IMR-90 (cell line): ENCODE measurements at regions not wholly inside any gene's neighbourhood (a gene's known extent, or its start where the extent isn't known, plus 50 kb on each side); places are given as distances from the start of the nearest gene placed in this dataset.

ENCODE experiments used
- ATAC-seq: fragments of 200-7000 bp; cut with Tn5 transposase; 2 replicates; pipeline ENCODE4 v1.9.1; 2020; ENCODE audit warnings: low read depth, mild to moderate bottlenecking, moderate library complexity
- BruUV-seq: library from RNA; stranded (reverse); fragments of 400-500 nt; replicated peaks from 2 replicates; lab custom pipeline; 2021; lab: Mats Ljungman, UMichigan
- CTCF ChIA-PET: fragments of 300-600 bp; formaldehyde crosslinking; extraction: SDS; loops from one replicate; lab custom pipeline; 2021; ENCODE audit warnings: antibody characterized with exemption; lab: Yijun Ruan, JAX
- POLR2A ChIA-PET: fragments of 300-600 bp; sonication (Branson Sonifier 250); formaldehyde crosslinking; loops from one replicate; lab custom pipeline; 2022; ENCODE audit warnings: antibody characterized with exemption; ENCODE audit not compliant: unreplicated experiment; lab: Charles Lee
- DNase-seq: peaks from one replicate; pipeline ENCODE4 v3.0.0; 2013
- H2AFZ ChIP-seq: replicated peaks from 2 replicates; pipeline ENCODE3; 2013; ENCODE audit warnings: low read length, mild to moderate bottlenecking; ENCODE audit not compliant: poor library complexity
- H2AK5ac ChIP-seq: 2 replicates; pipeline ENCODE4 v1.6.1; 2013; ENCODE audit warnings: low read depth, low read length, inconsistent platforms
- H2AK9ac ChIP-seq: replicated peaks from 2 replicates; pipeline ENCODE3; 2013; ENCODE audit warnings: mild to moderate bottlenecking, low read depth, low read length, moderate library complexity; ENCODE audit not compliant: poor library complexity
- H2BK120ac ChIP-seq: 2 replicates; pipeline ENCODE4 v1.6.1; 2013; ENCODE audit warnings: low read depth, low read length, inconsistent platforms
- H2BK15ac ChIP-seq: 3 replicates; pipeline ENCODE4 v1.6.1; 2013; ENCODE audit warnings: low read depth, low read length, inconsistent platforms
- H2BK20ac ChIP-seq: 2 replicates; pipeline ENCODE4 v1.6.1; 2013; ENCODE audit warnings: low read depth, mild to moderate bottlenecking, inconsistent platforms, low read length, moderate library complexity
- H2BK5ac ChIP-seq: 2 replicates; pipeline ENCODE4 v1.6.1; 2013; ENCODE audit warnings: mild to moderate bottlenecking, low read depth, low read length, inconsistent platforms; ENCODE audit not compliant: poor library complexity, severe bottlenecking
- H3K14ac ChIP-seq: replicated peaks from 2 replicates; pipeline ENCODE4 v1.6.1; 2013; ENCODE audit warnings: low read depth, low read length, inconsistent platforms
- H3K18ac ChIP-seq: 2 replicates; pipeline ENCODE4 v1.6.1; 2013; ENCODE audit warnings: low read depth, low read length, control low read depth
- H3K23ac ChIP-seq: 2 replicates; pipeline ENCODE4 v1.6.1; 2013; ENCODE audit warnings: low read depth, low read length, inconsistent platforms
- H3K27ac ChIP-seq: 2 replicates; pipeline ENCODE4 v1.5.1; 2013; ENCODE audit warnings: mild to moderate bottlenecking, control low read depth, low read length; ENCODE audit not compliant: insufficient read depth
- H3K27me3 ChIP-seq: 2 replicates; pipeline ENCODE4 v1.6.1; 2013; ENCODE audit warnings: low read length; ENCODE audit not compliant: control insufficient read depth, insufficient read depth
- H3K36me3 ChIP-seq: 2 replicates; pipeline ENCODE4 v1.6.1; 2013; ENCODE audit warnings: low read length, mixed read lengths; ENCODE audit not compliant: control insufficient read depth, insufficient read depth
- H3K4ac ChIP-seq: 2 replicates; pipeline ENCODE4 v1.6.1; 2013; ENCODE audit warnings: low read depth, low read length, inconsistent platforms
- H3K4me1 ChIP-seq: 2 replicates; pipeline ENCODE4 v1.6.1; 2013; ENCODE audit warnings: low read length, mixed read lengths; ENCODE audit not compliant: control insufficient read depth, insufficient read depth
- H3K4me2 ChIP-seq: 2 replicates; pipeline ENCODE4 v1.6.1; 2013; ENCODE audit warnings: low read depth, mild to moderate bottlenecking, control low read depth, low read length, moderate library complexity
- H3K4me3 ChIP-seq: 2 replicates; pipeline ENCODE4 v1.5.1; 2013; ENCODE audit warnings: low read depth, mild to moderate bottlenecking, control low read depth, low read length, moderate library complexity; ENCODE audit not compliant: insufficient read depth
- H3K56ac ChIP-seq: 2 replicates; pipeline ENCODE4 v1.6.1; 2013; ENCODE audit warnings: low read length, inconsistent platforms; ENCODE audit not compliant: insufficient read depth; ENCODE audit errors: extremely low read depth
- H3K79me1 ChIP-seq, 2 experiments: 2 replicates each; pipeline ENCODE4 v1.6.1; 2013; ENCODE audit warnings: low read length in 2 of 2, inconsistent platforms in 1 of 2, low read depth in 1 of 2
- H3K9ac ChIP-seq: 2 replicates; pipeline ENCODE4 v1.6.1; 2013; ENCODE audit warnings: low read depth, low read length, control low read depth
- H3K9me1 ChIP-seq: 2 replicates; pipeline ENCODE4 v1.6.1; 2013; ENCODE audit warnings: low read length, inconsistent platforms; ENCODE audit not compliant: insufficient read depth
- H3K9me3 ChIP-seq: 2 replicates; pipeline ENCODE4 v1.6.1; 2013; ENCODE audit warnings: low read length; ENCODE audit not compliant: control insufficient read depth, insufficient read depth
- H4K20me1 ChIP-seq: 2 replicates; pipeline ENCODE4 v1.6.1; 2013; ENCODE audit warnings: low read length, inconsistent platforms; ENCODE audit not compliant: insufficient read depth
- H4K5ac ChIP-seq: 2 replicates; pipeline ENCODE4 v1.6.1; 2013; ENCODE audit warnings: mild to moderate bottlenecking, low read depth, low read length, control low read depth
- H4K8ac ChIP-seq, 2 experiments: 2 replicates each; pipeline ENCODE4 v1.6.1; 2013; ENCODE audit warnings: low read depth in 2 of 2, low read length in 2 of 2, control low read depth in 1 of 2, inconsistent platforms in 1 of 2
- H4K91ac ChIP-seq: 2 replicates; pipeline ENCODE4 v1.6.1; 2013; ENCODE audit warnings: low read depth, low read length, inconsistent platforms; ENCODE audit not compliant: insufficient read depth
- BHLHE40 ChIP-seq: fragments of 150-350 bp; IDR thresholded peaks from 2 replicates; pipeline ENCODE4 v1.6.1; 2016; ENCODE audit warnings: mild to moderate bottlenecking, low read depth, low read length
- CEBPB ChIP-seq: IDR thresholded peaks from 2 replicates; pipeline ENCODE4 v1.6.1; 2012; ENCODE audit warnings: low read depth, low read length, improper control_type of control experiment
- CHD1 ChIP-seq: IDR thresholded peaks from 2 replicates; pipeline ENCODE4 v1.6.1; 2012; ENCODE audit warnings: low read depth, low read length, improper control_type of control experiment
- CTCF ChIP-seq: conservative IDR thresholded peaks from 2 replicates; pipeline ENCODE4 v1.5.1; 2012; ENCODE audit warnings: mild to moderate bottlenecking, low read depth, low read length, improper control_type of control experiment
- FOS ChIP-seq: fragments of 150-350 bp; IDR thresholded peaks from 2 replicates; pipeline ENCODE4 v1.6.1; 2016; ENCODE audit warnings: low read depth, low read length
- MAFK ChIP-seq: IDR thresholded peaks from 2 replicates; pipeline ENCODE4 v1.6.1; 2012; ENCODE audit warnings: low read depth, low read length, improper control_type of control experiment
- MAZ ChIP-seq: IDR thresholded peaks from 2 replicates; pipeline ENCODE4 v1.6.1; 2012; ENCODE audit warnings: low read depth, mild to moderate bottlenecking, low read length, improper control_type of control experiment, moderate library complexity, borderline replicate concordance
- MXI1 ChIP-seq: IDR thresholded peaks from 2 replicates; pipeline ENCODE4 v1.6.1; 2012; ENCODE audit warnings: low read depth, mild to moderate bottlenecking, low read length, moderate library complexity, borderline replicate concordance
- NFE2L2 ChIP-seq: fragments of 150-350 bp; IDR thresholded peaks from 2 replicates; pipeline ENCODE4 v1.6.1; 2016; ENCODE audit warnings: low read depth, mild to moderate bottlenecking, low read length
- POLR2A ChIP-seq: IDR thresholded peaks from 2 replicates; pipeline ENCODE4 v1.6.1; 2012; ENCODE audit warnings: mild to moderate bottlenecking, low read depth, low read length
- RAD21 ChIP-seq: IDR thresholded peaks from 2 replicates; pipeline ENCODE4 v1.6.1; 2012; ENCODE audit warnings: low read length, improper control_type of control experiment
- RCOR1 ChIP-seq: IDR thresholded peaks from 2 replicates; pipeline ENCODE4 v1.6.1; 2012; ENCODE audit warnings: mild to moderate bottlenecking, low read length, improper control_type of control experiment; ENCODE audit not compliant: insufficient replicate concordance
- RFX5 ChIP-seq: IDR thresholded peaks from 2 replicates; pipeline ENCODE4 v1.8.0; 2012; ENCODE audit warnings: low read depth, mild to moderate bottlenecking, low read length, moderate library complexity
- SMC3 ChIP-seq: fragments of 150-350 bp; IDR thresholded peaks from 2 replicates; pipeline ENCODE4 v1.6.1; 2016; ENCODE audit warnings: low read depth, mild to moderate bottlenecking, antibody characterized with exemption, low read length, moderate library complexity
- USF2 ChIP-seq: fragments of 150-350 bp; IDR thresholded peaks from 2 replicates; pipeline ENCODE4 v1.6.1; 2017; ENCODE audit warnings: mild to moderate bottlenecking, antibody characterized with exemption, low read length, low read depth
- WGBS, 2 experiments: methylation state at CpG; one replicate each; pipeline versions ENCODE4 v1.1.5 to v1.1.7; 2013; ENCODE audit warnings: missing lambda C conversion rate in 2 of 2; ENCODE audit not compliant: insufficient read length in 1 of 2; ENCODE audit errors: extremely low coverage in 2 of 2; 5-methylcytosine and 5-hydroxymethylcytosine counted together
- dilution Hi-C: fragments of 300-500 bp; cut with HindIII; formaldehyde crosslinking; loops from one replicate; pipeline ENCODE4 v1.14.3; 2018; ENCODE audit warnings: low sequenced_read_pairs; ENCODE audit not compliant: unreplicated experiment
- in situ Hi-C: fragments of 300-500 bp; cut with MboI; formaldehyde crosslinking; loops from 3 replicates; pipeline ENCODE4 v1.14.3; 2019; ENCODE audit warnings: low sequenced_read_pairs, inconsistent platforms, mixed read lengths
- intact Hi-C: fragments of 100-400 bp; cut with micrococcal nuclease; formaldehyde crosslinking; loops from 2 replicates; pipeline ENCODE4 v1.10.0; 2022
- TF ChIP-seq, protein P1 (sequence below): fragments of 150-350 bp; IDR thresholded peaks from 2 replicates; pipeline ENCODE4 v1.6.1; 2016; ENCODE audit warnings: low read depth, mild to moderate bottlenecking, low read length, moderate library complexity, borderline replicate concordance

GRCh38 chr18:30093376-30093775 lies 949.2 kb downstream of the DSC3 start:
- H2AK9ac ChIP-seq, result no peak overlapping the region
- H2AFZ ChIP-seq, result no peak overlapping the region
- in situ Hi-C loops, result no loop called here
- no peak overlapping the region for H3K4me2 ChIP-seq
- H3K14ac ChIP-seq, result no peak overlapping the region
- no TSS peak for BruUV-seq
- DNase-seq (peak; percentile 1), ATAC-seq (no peak)
- peaks cover 4% of the 10 kb centered on the region; the same call in 1 of the 2 replicates for H3K9me3 ChIP-seq
- H3K4ac ChIP-seq, result no peak overlapping the region
- H3K56ac ChIP-seq, result no peak overlapping the region
- H4K5ac ChIP-seq, result no peak overlapping the region
- H2BK20ac ChIP-seq, result no peak overlapping the region
- no peaks in the 10 kb centered on the region for H3K79me1 ChIP-seq
- CTCF ChIA-PET, result no interaction called here
- no peaks in the 10 kb centered on the region for H4K20me1 ChIP-seq
- H4K91ac ChIP-seq, result no peak overlapping the region
- H3K9me1 ChIP-seq, result no peaks in the 10 kb centered on the region
- no peak overlapping the region for H4K8ac ChIP-seq
- dilution Hi-C loops, result no loop called here
- H2BK120ac ChIP-seq, result no peak overlapping the region
- H3K4me1 ChIP-seq, result no peaks in the 10 kb centered on the region
- H3K27me3 ChIP-seq, result no peaks in the 10 kb centered on the region
- no peak overlapping the region for H2AK5ac ChIP-seq
- TF ChIP-seq POLR2A (no peak), SMC3 (no peak), FOS (no peak), RCOR1 (no peak), RFX5 (no peak), RAD21 (no peak), CTCF (no peak), CHD1 (no peak), MAFK (no peak), CEBPB (no peak), USF2 (no peak), MXI1 (no peak), BHLHE40 (no peak), NFE2L2 (no peak), MAZ (no peak)
- TF ChIP-seq, protein P1, sequence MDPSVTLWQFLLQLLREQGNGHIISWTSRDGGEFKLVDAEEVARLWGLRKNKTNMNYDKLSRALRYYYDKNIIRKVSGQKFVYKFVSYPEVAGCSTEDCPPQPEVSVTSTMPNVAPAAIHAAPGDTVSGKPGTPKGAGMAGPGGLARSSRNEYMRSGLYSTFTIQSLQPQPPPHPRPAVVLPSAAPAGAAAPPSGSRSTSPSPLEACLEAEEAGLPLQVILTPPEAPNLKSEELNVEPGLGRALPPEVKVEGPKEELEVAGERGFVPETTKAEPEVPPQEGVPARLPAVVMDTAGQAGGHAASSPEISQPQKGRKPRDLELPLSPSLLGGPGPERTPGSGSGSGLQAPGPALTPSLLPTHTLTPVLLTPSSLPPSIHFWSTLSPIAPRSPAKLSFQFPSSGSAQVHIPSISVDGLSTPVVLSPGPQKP, result no peak
- H3K23ac ChIP-seq, result no peak overlapping the region
- no peak overlapping the region for H2BK15ac ChIP-seq
- no peak overlapping the region for H2BK5ac ChIP-seq
- no peak overlapping the region for H3K4me3 ChIP-seq
- no CpG with 5 or more reads among the region's 4 CpGs for WGBS, 2 experiments
- POLR2A ChIA-PET, result no interaction called here
- H3K9ac ChIP-seq, result no peak overlapping the region
- intact Hi-C loops, result no loop called here
- H3K18ac ChIP-seq, result no peak overlapping the region
- no peak overlapping the region for H3K27ac ChIP-seq
- no peaks in the 10 kb centered on the region for H3K36me3 ChIP-seq
